ENCODE measurements at regions not wholly inside any gene's neighbourhood (a gene's known extent, or its start where the extent isn't known, plus 50 kb on each side); places are given as distances from the start of the nearest gene placed in this dataset.

GRCh38 chr22:47965066-47965465, 1202.6 kb downstream of the TBC1D22A start:
- TF ChIP-seq, protein P1, sequence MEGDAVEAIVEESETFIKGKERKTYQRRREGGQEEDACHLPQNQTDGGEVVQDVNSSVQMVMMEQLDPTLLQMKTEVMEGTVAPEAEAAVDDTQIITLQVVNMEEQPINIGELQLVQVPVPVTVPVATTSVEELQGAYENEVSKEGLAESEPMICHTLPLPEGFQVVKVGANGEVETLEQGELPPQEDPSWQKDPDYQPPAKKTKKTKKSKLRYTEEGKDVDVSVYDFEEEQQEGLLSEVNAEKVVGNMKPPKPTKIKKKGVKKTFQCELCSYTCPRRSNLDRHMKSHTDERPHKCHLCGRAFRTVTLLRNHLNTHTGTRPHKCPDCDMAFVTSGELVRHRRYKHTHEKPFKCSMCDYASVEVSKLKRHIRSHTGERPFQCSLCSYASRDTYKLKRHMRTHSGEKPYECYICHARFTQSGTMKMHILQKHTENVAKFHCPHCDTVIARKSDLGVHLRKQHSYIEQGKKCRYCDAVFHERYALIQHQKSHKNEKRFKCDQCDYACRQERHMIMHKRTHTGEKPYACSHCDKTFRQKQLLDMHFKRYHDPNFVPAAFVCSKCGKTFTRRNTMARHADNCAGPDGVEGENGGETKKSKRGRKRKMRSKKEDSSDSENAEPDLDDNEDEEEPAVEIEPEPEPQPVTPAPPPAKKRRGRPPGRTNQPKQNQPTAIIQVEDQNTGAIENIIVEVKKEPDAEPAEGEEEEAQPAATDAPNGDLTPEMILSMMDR (IDR thresholded peaks at IDR 0.05) = no peak
- no peak for TF ChIP-seq POLR2A (IDR thresholded peaks at IDR 0.05)

Measured in esophagus squamous epithelium (tissue), 4 donors.